SU-DHL-6 (cell line): ENCODE measurements at regions not wholly inside any gene's neighbourhood (a gene's known extent, or its start where the extent isn't known, plus 50 kb on each side); places are given as distances from the start of the nearest gene placed in this dataset.

Experiments used
- H2AFZ ChIP-seq: fragments of 200-600 bp; sonication (generic); 2 replicates; pipeline ENCODE4 v1.6.1; 2014; ENCODE audit warnings: low read depth, mild to moderate bottlenecking, moderate library complexity, mixed read lengths, antibody characterized with exemption, low read length; ENCODE audit not compliant: severe bottlenecking
- H3F3A ChIP-seq: fragments of 200-600 bp; shearing (Covaris generic); 2 replicates; pipeline ENCODE4 v1.6.0; 2016; ENCODE audit warnings: antibody characterized with exemption, mild to moderate bottlenecking; ENCODE audit not compliant: insufficient read depth
- H3K27ac ChIP-seq: fragments of 200-600 bp; sonication (generic); 2 replicates; pipeline ENCODE4 v1.5.1; 2016; ENCODE audit warnings: low read depth, mild to moderate bottlenecking, low read length, moderate library complexity, mixed read lengths
- H3K27me3 ChIP-seq: fragments of 200-600 bp; sonication (generic), shearing (Covaris generic); 2 replicates; pipeline ENCODE4 v1.6.0; 2014; ENCODE audit warnings: mild to moderate bottlenecking, low read length
- H3K36me3 ChIP-seq: fragments of 200-600 bp; sonication (generic); 2 replicates; pipeline ENCODE4 v1.6.1; 2014; ENCODE audit warnings: mild to moderate bottlenecking, low read length, mixed read lengths
- H3K4me2 ChIP-seq: fragments of 300-600, 200-600 bp; shearing (Covaris generic), sonication (generic); 2 replicates; pipeline ENCODE4 v1.6.0; 2014; ENCODE audit warnings: low read length, low read depth, mild to moderate bottlenecking; ENCODE audit not compliant: poor library complexity, severe bottlenecking
- H3K4me3 ChIP-seq: fragments of 200-600 bp; sonication (generic); 2 replicates; pipeline ENCODE4 v1.5.1; 2014; ENCODE audit warnings: antibody characterized with exemption, low read length, mild to moderate bottlenecking, mixed read lengths; ENCODE audit not compliant: insufficient read depth, poor library complexity, severe bottlenecking
- H3K79me2 ChIP-seq: fragments of 200-600 bp; sonication (generic); 2 replicates; pipeline ENCODE4 v1.6.1; 2014; ENCODE audit warnings: mild to moderate bottlenecking, low read length, moderate library complexity; ENCODE audit not compliant: insufficient read depth
- H3K9ac ChIP-seq: fragments of 200-600 bp; sonication (generic); 2 replicates; pipeline ENCODE4 v1.7.0; 2014; ENCODE audit warnings: mild to moderate bottlenecking, low read length
- H3K9me2 ChIP-seq: fragments of 200-600 bp; sonication (generic); replicated peaks from 2 replicates; pipeline ENCODE4 v1.6.1; 2014; ENCODE audit warnings: low read length; ENCODE audit not compliant: insufficient read depth
- H3K9me3 ChIP-seq: fragments of 200-600 bp; sonication (generic); 2 replicates; pipeline ENCODE4 v1.6.1; 2014; ENCODE audit warnings: low read length, mixed read lengths; ENCODE audit not compliant: insufficient read depth
- H4K20me1 ChIP-seq: fragments of 200-600 bp; sonication (generic); 2 replicates; pipeline ENCODE4 v1.6.1; 2014; ENCODE audit warnings: low read depth, mild to moderate bottlenecking, antibody characterized with exemption, low read length, moderate library complexity, mixed read lengths
- CTCF ChIP-seq: fragments of 200-600 bp; sonication (generic); IDR thresholded peaks from one replicate; pipeline ENCODE4 v1.5.1; 2017; ENCODE audit warnings: antibody characterized with exemption, mild to moderate bottlenecking, low read length, moderate library complexity; ENCODE audit not compliant: insufficient read depth, poor library complexity, severe bottlenecking
- EZH2phosphoT487 ChIP-seq: fragments of 200-600 bp; sonication (generic), shearing (Covaris generic); conservative IDR thresholded peaks from 2 replicates; pipeline ENCODE4 v1.6.1; 2018; ENCODE audit warnings: mild to moderate bottlenecking, antibody characterized with exemption, low read length, moderate library complexity, mixed read lengths

- no peak overlapping the region for H3K4me2 ChIP-seq
- no peak overlapping the region for H3K27ac ChIP-seq
- H3K9me3 ChIP-seq: no peaks in the 10 kb centered on the region
Observed at GRCh38 chr14:36048667-36049066, 127.9 kb downstream of the PTCSC3 start.

GRCh38 chr14:36047912-36048311, 128.6 kb downstream of the PTCSC3 start:
- Histone ChIP-seq H3K36me3 (no peaks in the 10 kb centered on the region), H3F3A (no peaks in the 10 kb centered on the region), H3K27ac (no peak overlapping the region), H3K79me2 (no peaks in the 10 kb centered on the region), H3K9me3 (no peaks in the 10 kb centered on the region), H3K9me2 (no peaks in the 10 kb centered on the region), H2AFZ (no peak overlapping the region), H3K4me3 (no peak overlapping the region), H3K27me3 (no peaks in the 10 kb centered on the region), H3K9ac (no peak overlapping the region), H3K4me2 (no peak overlapping the region), H4K20me1 (no peaks in the 10 kb centered on the region)
- TF ChIP-seq EZH2phosphoT487: no peak
- no peak for TF ChIP-seq CTCF

More at GRCh38 chr14:36048667-36049066, 127.9 kb downstream of the PTCSC3 start:
- no peaks in the 10 kb centered on the region for H4K20me1 ChIP-seq
- H3K79me2 ChIP-seq: no peaks in the 10 kb centered on the region
- no peak overlapping the region for H3K4me3 ChIP-seq
- H3K27me3 ChIP-seq: no peaks in the 10 kb centered on the region
- no peak overlapping the region for H3K9ac ChIP-seq
- H3F3A ChIP-seq: no peaks in the 10 kb centered on the region
- H3K9me2 ChIP-seq: no peaks in the 10 kb centered on the region
- H3K36me3 ChIP-seq: no peaks in the 10 kb centered on the region
- TF ChIP-seq EZH2phosphoT487 (no peak), CTCF (no peak)
- H2AFZ ChIP-seq: no peak overlapping the region

- H3K4me3 ChIP-seq: no peak overlapping the region
Observed at GRCh38 chr14:36035675-36036074, 140.8 kb downstream of the PTCSC3 start.

More at GRCh38 chr14:36035675-36036074, 140.8 kb downstream of the PTCSC3 start:
- Histone ChIP-seq H3K36me3 (no peaks in the 10 kb centered on the region), H3K9ac (no peak overlapping the region), H3K79me2 (no peaks in the 10 kb centered on the region), H4K20me1 (no peaks in the 10 kb centered on the region), H3F3A (no peaks in the 10 kb centered on the region), H3K27ac (no peak overlapping the region), H2AFZ (no peak overlapping the region), H3K4me2 (no peak overlapping the region), H3K27me3 (no peaks in the 10 kb centered on the region), H3K9me3 (no peaks in the 10 kb centered on the region), H3K9me2 (no peaks in the 10 kb centered on the region)
- TF ChIP-seq CTCF: no peak
- TF ChIP-seq EZH2phosphoT487: no peak
